ENCODE measurements at regions not wholly inside any gene's neighbourhood (a gene's known extent, or its start where the extent isn't known, plus 50 kb on each side); places are given as distances from the start of the nearest gene placed in this dataset.

GRCh38 chr12:23399402-23399933, 550.0 kb downstream of the SOX5 start:
- TF ChIP-seq CTCF (tag by site-specific recombination; IDR thresholded peaks at IDR 0.05) = no peak
- no peak for TF ChIP-seq ZNF140 (tag by site-specific recombination; IDR thresholded peaks at IDR 0.05)
- no peak for TF ChIP-seq KLF17 (tag by site-specific recombination; IDR thresholded peaks at IDR 0.05)
- no peak for TF ChIP-seq HOXA7 (CRISPR knock-in tag; IDR thresholded peaks at IDR 0.05; ENCODE audit: borderline replicate concordance)
- no peak for TF ChIP-seq ZNF548 (tag by site-specific recombination; IDR thresholded peaks at IDR 0.05)
